AG04450 (cell line): ENCODE measurements at regions not wholly inside any gene's neighbourhood (a gene's known extent, or its start where the extent isn't known, plus 50 kb on each side); places are given as distances from the start of the nearest gene placed in this dataset.

Experiments
- CTCF ChIA-PET: fragments of 300-600, 350-600 bp; formaldehyde crosslinking; extraction: SDS; loops from one replicate; lab custom pipeline; 2022; ENCODE audit warnings: antibody characterized with exemption, inconsistent platforms; lab: Charles Lee
- POLR2A ChIA-PET: fragments of 350-600 bp; formaldehyde crosslinking; extraction: SDS; loops from one replicate; lab custom pipeline; 2021; ENCODE audit warnings: antibody characterized with exemption, inconsistent platforms; lab: Yijun Ruan, JAX
- DNase-seq: peaks from one replicate; pipeline ENCODE4 v3.0.0-alpha.2; 2011; ENCODE audit warnings: low read depth, low spot score
- H3K27ac ChIP-seq: one replicate; pipeline ENCODE4 v1.5.1; 2012; ENCODE audit warnings: low read depth, low read length, control low read depth
- H3K27me3 ChIP-seq: one replicate; pipeline ENCODE4 v1.6.0; 2012; ENCODE audit warnings: low read length; ENCODE audit not compliant: control insufficient read depth, insufficient read depth
- H3K4me3 ChIP-seq: 2 replicates; pipeline ENCODE4 v1.5.1; 2011; ENCODE audit warnings: mild to moderate bottlenecking, low read depth, low read length, control low read depth
- H3K9me3 ChIP-seq: 2 replicates; pipeline ENCODE4 v1.5.1; 2012; ENCODE audit warnings: low read length; ENCODE audit not compliant: control insufficient read depth, insufficient read depth
- TF ChIP-seq, protein P1 (sequence below): IDR thresholded peaks from 2 replicates; pipeline ENCODE4 v1.5.1; 2011; ENCODE audit warnings: low read depth, low read length, control low read depth, inconsistent platforms

DNA sequence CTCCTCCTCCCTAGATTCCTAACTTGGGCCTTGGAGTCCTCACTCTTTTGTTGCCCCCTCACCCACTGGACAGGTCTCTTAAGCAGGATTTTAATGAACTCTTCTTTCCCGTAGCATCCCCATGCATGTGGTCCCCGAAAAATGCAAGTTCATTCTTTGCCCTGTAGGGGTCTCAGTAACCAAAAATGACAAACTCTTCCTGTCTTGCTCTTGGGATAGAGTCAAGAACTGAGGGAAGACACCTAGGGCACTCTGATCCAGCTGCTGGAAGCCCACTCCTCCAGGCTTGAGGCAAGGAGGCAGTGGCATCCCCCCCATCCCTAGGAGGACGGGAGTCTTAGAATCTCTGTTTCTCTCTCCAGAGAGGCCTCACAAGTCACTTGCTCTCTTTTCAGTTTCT, 987.0 kb downstream of the DIAPH3 start:
- no peaks in the 10 kb centered on the region for H3K27me3 ChIP-seq
- POLR2A ChIA-PET, result no interaction called here
- no peaks in the 10 kb centered on the region for H3K9me3 ChIP-seq
- H3K27ac ChIP-seq, result no peak overlapping the region
- DNase-seq, result no peak
- CTCF ChIA-PET, result no interaction called here
- TF ChIP-seq, protein P1, sequence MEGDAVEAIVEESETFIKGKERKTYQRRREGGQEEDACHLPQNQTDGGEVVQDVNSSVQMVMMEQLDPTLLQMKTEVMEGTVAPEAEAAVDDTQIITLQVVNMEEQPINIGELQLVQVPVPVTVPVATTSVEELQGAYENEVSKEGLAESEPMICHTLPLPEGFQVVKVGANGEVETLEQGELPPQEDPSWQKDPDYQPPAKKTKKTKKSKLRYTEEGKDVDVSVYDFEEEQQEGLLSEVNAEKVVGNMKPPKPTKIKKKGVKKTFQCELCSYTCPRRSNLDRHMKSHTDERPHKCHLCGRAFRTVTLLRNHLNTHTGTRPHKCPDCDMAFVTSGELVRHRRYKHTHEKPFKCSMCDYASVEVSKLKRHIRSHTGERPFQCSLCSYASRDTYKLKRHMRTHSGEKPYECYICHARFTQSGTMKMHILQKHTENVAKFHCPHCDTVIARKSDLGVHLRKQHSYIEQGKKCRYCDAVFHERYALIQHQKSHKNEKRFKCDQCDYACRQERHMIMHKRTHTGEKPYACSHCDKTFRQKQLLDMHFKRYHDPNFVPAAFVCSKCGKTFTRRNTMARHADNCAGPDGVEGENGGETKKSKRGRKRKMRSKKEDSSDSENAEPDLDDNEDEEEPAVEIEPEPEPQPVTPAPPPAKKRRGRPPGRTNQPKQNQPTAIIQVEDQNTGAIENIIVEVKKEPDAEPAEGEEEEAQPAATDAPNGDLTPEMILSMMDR, result peak; percentile 11; the same call in 1 of the 2 replicates
- H3K4me3 ChIP-seq, result no peak overlapping the region

DNA sequence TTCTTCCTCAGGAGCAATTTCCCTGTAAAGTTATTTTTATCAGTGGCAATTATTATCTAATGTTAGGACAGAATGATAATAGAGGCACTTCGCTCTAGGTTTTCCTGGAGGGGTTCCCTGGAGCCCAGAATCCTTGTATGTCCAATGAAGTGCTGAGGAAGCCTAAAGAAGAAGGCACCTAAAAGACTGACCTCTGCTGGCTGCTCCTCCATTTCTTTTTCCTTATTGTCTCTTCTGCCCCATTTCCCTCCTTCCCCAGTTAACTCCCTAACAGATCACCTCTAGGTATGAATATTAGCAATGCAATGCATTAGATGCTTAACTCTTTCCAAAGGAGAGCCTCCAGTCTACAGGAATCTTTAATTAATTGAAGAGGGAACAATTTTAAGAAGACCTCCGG, 985.4 kb downstream of the DIAPH3 start:
- no peak overlapping the region for H3K27ac ChIP-seq
- no peaks in the 10 kb centered on the region for H3K27me3 ChIP-seq
- H3K4me3 ChIP-seq, result no peak overlapping the region
- DNase-seq, result no peak
- no peaks in the 10 kb centered on the region for H3K9me3 ChIP-seq
- ChIA-PET POLR2A (no interaction called here), CTCF (interaction anchor here (1.0 to 1.2 kb wide), 5 partner anchors 15 to 271 kb away, joined by 3 to 4 read pairs (median 3); no protein-coding TSS in a partner anchor)
- TF ChIP-seq, protein P1, result peak; percentile 54

- H3K4me3 ChIP-seq, result no peak overlapping the region
- no peaks in the 10 kb centered on the region for H3K9me3 ChIP-seq
- no peaks in the 10 kb centered on the region for H3K27me3 ChIP-seq
- TF ChIP-seq, protein P1, result no peak
- DNase-seq, result no peak
- CTCF ChIA-PET, result no interaction called here
- no peak overlapping the region for H3K27ac ChIP-seq
- POLR2A ChIA-PET, result no interaction called here
These were observed 981.5 kb downstream of the DIAPH3 start for GRCh38 chr13:59182241-59182640.

- POLR2A ChIA-PET, result no interaction called here
- CTCF ChIA-PET, result no interaction called here
- Histone ChIP-seq H3K27me3 (no peaks in the 10 kb centered on the region), H3K4me3 (no peak overlapping the region), H3K27ac (no peak overlapping the region), H3K9me3 (no peaks in the 10 kb centered on the region)
- TF ChIP-seq, protein P1, result no peak
- DNase-seq, result no peak
These were observed 966.3 kb downstream of the DIAPH3 start for GRCh38 chr13:59197397-59197796.

DNA sequence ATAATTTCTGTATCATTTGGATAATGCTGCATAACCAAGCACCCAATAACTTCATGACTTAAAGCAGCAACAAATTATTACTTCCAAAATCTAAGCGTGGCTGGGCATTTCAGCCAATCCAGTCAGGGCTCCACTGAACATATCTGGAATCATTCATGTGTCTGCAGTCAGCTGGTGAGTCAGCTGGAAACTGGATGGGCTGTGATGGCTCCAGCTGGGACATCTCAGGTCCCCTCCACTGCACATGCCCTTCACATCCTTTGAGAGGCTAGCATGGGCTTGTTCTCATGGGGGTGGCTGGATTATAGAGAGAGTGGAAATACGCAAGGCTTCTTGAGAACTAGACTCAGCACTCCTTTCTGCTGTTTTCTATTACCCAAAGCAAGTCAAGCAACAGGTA, 961.9 kb downstream of the DIAPH3 start:
- no peak for DNase-seq
- TF ChIP-seq, protein P1, result no peak
- Histone ChIP-seq H3K9me3 (no peaks in the 10 kb centered on the region), H3K4me3 (no peak overlapping the region), H3K27ac (no peak overlapping the region), H3K27me3 (no peaks in the 10 kb centered on the region)
- ChIA-PET POLR2A (no interaction called here), CTCF (no interaction called here)
